ENCODE measurements at regions not wholly inside any gene's neighbourhood (a gene's known extent, or its start where the extent isn't known, plus 50 kb on each side); places are given as distances from the start of the nearest gene placed in this dataset.
A peak's percentile ranks its signal among the peaks of the same experiment; 100 is the strongest.

DNA sequence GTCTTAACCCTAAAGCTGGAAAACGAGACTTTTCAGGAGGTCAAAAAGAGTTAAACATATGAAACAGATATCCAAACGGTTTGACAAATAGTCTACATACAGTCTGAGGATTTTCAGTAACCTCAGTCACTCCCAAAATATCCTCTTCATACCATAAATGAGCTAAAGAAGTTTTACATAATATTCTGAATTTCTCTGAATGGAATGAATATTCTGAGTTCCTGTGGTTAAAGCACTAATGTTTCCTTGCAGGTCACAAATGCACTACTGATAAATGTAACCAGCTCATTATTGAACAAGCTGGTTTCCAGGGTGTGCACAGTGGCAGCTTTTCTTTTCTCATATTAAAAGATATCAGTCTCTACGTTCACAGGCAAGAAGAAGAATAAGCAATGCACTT is 137.4 kb upstream of the POU1F1 start:
- no peak for DNase-seq (ENCODE audit: low read depth)

DNA sequence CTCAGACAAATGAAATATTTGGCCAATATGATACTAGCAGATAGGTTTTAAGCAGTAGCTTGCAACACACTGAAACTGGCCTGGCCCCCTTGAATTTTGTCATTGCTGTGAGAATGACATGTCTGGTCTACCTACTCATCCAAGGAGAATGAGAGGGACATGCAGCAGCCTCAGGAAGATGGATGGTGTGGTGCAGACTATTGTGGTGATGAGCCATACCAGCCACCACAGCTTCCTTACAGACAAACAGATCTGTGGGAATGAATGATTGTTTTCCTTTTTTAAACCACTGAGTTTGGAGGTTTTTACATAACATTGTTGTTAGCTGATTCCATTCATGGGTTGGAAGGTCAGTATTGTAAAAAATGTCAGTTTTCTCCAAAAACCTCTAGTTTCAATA is 133.7 kb upstream of the POU1F1 start:
- no peak for DNase-seq (ENCODE audit: low read depth)

DNA sequence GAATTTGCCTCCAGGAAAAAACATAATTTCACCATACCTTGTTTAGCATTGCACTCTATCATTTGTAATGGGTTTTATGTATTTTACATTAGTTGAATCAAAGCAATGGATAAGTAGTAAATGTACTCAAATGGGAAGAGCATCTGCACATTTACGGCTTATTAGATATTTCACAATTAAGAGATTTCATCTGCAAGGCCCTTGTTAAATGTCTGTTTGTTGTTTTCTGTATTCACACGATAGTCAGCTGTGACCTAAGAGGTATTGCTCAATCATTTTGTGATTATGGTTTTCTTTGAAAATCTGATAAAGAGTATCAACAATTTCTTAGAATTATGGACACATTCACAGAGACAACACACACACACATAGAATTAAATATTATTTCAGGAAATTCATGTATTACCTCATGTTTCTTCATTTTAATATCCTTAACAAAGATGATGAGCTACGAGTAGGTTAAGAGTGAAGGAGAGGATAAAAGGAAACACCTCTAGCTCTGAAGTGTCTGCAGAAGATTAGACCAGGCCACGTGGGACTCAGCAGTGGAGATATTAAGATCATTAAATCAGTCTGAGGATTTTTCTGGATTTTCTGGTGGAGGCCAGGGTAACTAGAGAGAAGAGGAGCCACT is 121.9 kb upstream of the POU1F1 start:
- DNase-seq (ENCODE audit: low read depth): no peak

DNA sequence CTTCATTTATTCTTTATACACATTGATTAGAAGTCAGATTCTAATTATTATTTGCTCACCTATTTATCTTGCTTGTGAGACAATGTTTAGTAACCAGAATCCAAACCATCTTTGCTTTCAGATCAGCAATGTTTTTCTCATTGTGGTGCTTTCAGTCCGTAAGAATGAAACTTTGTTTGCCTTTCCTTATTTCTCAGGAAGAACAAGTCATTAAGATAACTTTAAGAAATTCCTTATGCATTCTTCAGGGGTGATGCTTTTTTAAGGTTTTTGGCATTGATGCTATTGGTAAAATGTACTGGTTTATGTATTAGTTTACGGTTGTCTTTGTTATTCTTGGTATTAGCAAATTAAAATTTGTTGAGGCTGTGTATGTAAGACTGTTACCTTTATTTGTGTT is 120.8 kb upstream of the POU1F1 start:
- DNase-seq (ENCODE audit: low read depth): no peak

DNA sequence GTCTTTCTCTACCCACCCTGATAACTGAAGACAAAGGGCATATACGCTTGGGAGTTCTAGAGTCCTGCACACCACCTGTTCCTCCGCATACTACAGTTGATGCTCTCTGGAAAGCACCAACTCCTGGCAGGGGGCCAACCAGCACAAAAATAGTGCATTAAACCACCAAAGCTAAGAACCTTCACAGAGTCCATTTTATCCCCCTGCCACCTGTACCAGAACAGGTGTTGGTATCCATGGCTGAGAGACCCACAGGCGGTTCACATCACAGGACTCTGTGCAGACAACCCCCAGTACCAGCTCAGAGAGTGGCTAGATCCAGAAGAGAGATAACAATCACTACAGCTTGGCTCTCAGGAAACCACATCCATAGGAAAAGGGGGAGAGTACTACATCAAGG is 114.4 kb upstream of the POU1F1 start:
- no peak for DNase-seq (ENCODE audit: low read depth)

DNA sequence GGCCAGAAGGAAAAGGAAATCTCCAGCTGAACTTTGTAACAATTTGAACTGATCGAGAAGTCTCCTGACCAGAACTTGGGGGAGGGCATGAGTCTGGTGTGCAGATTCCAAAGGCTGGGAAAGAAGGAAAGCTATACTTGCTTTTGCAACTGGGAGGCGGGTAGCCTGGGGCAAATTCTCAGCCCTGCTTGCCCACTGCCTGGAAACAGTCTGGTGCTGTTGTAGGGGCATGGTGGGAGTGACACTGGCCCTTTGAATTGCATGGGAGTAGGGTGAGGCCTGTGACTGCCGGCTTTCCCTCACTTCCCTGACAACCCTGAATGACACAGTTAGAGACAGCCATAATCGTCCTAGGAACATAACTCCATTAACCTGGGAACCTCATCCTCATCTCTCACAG is 114.0 kb upstream of the POU1F1 start:
- no peak for DNase-seq (ENCODE audit: low read depth)

DNA sequence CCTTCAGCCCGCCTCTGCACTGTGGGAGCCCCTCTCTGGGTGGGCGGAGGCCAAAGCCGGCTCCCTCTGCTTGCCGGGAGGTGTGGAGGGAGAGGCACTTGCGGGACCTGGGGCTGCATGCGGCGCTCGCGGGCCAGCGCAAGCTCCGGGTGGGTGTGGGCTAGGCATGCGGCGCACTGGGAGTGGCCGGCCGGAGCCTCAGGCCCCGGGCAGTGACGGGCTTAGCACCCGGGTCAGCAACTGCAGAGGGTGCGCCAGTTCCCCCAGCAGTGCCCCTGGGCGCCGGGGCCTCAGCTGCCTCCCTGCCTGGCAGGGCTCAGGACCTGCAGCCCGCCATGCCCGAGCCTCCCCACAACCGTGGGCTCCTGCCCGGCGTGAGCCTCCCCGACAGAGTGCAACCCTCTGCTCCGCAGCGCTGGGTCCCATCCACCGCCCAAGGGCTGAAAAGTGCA is 98.9 kb upstream of the POU1F1 start:
- no peak for DNase-seq (ENCODE audit: low read depth)

DNA sequence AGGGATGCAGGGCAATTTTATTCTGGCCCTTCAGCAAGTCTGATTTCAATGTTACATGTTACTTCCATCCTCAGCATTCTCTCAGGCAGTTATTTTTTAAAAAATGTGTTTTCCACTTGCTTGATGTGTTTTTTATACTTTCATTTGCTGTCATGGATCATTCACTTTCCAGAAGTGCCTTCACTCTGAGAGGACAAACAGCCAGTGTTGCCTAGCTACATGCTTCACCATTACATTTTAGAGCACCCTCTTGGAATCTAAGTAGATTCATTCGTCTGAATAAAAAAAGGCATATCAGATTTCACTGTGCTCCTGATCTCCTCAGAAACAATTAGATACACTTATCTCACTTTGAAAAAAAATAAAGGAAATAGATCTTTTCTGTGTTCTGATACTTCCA is 93.6 kb upstream of the POU1F1 start:
- no peak for DNase-seq (ENCODE audit: low read depth)

DNA sequence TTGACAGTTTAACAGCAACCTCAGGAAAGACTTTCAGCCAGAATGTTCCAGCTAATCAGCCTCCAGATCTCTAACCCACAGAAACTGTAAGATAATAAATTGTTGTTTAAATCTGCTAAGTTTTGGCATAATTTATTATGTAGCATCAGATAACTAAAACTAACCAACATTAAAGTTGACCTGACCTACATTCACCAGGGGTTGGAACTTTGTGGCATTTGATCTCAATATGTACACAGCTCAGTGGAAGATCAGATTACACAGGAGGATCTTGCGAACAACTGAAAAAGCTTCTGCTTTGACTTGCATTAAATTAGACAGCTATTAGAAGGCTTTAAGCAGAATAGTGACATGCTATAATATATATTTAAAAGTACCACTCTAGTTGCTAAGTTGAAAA is 91.4 kb upstream of the POU1F1 start:
- DNase-seq (ENCODE audit: low read depth): no peak

DNA sequence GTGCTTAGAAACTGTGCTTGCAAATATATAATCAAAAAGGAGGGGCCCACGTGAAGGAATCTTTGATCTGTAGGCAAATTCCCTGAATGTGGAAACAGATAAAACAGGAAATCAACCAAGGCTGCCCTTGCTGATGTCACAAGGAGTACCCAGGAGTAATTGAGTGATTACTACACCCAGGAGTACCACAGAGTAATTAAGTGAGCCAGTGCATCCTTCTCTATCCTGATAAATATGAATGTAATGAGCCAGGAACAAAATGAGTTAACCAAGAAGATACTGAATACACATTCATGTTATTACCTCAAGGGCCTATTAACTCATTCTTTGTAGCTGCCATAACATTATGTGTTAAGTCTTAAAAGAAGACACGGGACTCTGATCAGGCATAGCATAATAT is 87.3 kb upstream of the POU1F1 start:
- DNase-seq (ENCODE audit: low read depth): no peak

DNA sequence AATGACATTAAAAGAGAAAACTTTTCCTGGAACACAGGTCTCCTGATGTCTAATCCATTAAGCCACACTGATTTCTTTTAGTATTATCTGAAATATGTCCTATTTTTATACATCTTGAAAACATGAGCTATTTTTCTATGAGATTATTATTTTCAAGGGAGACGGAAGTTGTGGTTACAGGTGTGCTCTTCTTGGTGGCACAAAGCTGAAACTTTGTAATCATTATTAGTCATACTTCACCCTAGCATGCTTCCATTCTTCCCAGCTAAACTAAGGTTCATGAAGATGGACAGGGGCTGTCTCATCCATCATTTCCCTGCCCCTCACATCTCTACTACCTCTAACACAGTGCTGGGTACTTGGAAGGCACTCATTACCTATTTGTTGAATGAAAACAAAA is 85.6 kb upstream of the POU1F1 start:
- no peak for DNase-seq (ENCODE audit: low read depth)

DNA sequence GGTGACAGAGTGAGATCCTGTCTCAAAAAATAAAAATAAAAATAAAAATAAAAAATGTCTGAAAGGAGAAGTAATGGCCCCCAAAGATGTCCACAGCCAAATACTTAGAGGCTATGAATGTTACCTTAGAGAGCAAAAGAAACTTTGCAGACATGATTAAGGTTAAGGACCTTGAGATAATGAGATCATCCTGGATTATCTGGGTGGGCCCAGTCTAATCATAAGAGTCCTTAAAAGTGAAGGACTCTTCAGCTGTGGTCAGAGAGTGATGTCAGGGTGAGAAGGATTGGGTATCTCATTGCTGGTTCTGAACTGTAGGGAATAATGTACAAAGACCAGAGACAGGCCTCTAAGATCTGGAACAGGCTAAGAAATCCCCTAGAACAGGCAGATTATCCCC is 84.9 kb upstream of the POU1F1 start:
- no peak for DNase-seq (ENCODE audit: low read depth)

DNA sequence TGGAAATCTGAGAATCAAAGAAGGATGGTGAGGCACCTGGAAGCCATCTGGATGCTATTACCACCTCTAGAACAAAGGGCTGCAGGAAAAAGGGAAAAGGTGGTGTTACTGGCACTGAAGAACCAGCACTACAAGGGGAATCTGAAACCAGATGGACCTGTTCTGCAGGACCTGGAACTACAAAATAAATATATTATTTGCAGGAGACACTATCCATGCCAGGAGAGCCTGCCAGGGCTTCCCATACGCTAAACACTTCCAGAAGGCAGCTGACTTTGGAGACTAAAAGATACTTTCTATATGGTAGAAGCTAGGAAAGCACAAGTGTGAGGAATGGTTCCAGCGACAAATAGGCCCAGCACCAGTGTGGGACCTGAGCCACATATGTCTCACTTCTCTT is 83.4 kb upstream of the POU1F1 start:
- DNase-seq (ENCODE audit: low read depth): no peak

DNA sequence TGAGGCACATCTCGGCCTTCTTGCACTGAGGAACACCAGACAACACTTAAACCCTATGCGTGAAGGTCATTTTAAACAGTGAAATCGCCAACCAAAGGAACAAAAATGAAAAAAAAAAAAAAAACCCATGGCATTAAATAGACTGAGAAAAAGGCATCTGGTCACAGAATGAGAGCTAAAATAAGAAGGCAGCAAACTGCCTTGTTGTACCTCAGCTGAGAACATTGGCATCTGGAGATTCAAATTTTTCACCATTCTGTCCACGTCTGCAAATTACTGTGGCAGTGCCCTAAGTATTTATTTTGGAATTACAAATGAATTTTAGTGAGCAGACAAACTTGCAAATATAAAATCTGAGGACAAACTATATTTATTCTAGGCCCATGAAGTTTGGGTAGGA is 82.6 kb upstream of the POU1F1 start:
- no peak for DNase-seq (ENCODE audit: low read depth)

DNA sequence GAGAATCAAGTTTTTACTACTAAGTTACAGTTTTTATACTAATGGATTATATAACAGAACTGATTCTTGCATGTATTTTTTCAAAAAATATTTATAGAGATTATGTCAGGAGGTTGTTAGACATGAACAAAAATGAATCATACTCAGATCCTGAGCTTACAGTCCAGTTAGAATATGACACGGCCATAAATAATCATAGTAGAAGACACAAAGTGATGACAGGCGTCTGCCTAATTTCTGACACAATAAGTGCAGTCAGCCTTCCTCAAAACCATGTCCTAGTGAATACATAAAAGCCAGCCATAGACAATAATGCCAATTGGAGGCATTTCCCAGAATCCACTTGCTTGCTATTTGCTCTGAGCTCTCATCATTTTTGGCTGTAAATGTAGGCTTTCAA is 81.7 kb upstream of the POU1F1 start:
- DNase-seq (ENCODE audit: low read depth): no peak

DNA sequence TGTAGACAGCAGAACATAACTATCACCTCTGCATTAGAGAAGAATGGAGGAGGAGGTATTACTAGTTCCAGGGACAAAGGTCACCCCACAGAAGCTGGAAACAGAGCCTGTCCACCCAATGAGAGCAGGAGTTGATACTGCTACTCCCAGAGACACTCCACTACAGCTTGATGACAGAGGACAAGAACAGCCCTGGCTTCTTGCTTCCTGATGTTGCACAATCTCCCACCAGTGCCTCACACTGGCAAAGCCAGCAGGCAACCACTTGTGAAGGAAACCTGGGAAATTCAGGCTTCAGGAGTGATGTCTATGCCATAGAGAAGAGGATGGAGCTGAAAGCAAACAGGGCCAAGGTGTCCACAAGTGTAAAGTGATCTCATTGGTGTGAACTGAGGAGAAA is 78.0 kb upstream of the POU1F1 start:
- no peak for DNase-seq (ENCODE audit: low read depth)

DNA sequence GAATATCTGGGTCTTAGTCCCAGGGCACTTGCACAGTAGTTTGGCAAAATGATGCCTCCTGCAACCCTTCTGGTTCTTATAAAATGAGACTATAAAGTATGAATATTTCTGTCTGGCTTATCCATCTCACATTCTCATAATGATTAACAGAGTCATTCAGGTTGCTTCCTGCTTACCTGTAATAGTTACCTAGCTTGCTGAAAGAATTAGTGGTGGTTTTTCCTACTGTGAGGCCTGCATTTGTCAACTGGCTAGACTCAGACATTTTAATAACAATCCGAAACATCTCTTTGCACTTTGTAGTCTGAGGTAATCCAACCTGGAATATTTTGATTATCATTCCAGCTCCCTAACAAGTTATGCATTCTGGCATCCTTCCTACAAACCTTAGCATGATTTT is 75.6 kb upstream of the POU1F1 start:
- no peak for DNase-seq (ENCODE audit: low read depth)

DNA sequence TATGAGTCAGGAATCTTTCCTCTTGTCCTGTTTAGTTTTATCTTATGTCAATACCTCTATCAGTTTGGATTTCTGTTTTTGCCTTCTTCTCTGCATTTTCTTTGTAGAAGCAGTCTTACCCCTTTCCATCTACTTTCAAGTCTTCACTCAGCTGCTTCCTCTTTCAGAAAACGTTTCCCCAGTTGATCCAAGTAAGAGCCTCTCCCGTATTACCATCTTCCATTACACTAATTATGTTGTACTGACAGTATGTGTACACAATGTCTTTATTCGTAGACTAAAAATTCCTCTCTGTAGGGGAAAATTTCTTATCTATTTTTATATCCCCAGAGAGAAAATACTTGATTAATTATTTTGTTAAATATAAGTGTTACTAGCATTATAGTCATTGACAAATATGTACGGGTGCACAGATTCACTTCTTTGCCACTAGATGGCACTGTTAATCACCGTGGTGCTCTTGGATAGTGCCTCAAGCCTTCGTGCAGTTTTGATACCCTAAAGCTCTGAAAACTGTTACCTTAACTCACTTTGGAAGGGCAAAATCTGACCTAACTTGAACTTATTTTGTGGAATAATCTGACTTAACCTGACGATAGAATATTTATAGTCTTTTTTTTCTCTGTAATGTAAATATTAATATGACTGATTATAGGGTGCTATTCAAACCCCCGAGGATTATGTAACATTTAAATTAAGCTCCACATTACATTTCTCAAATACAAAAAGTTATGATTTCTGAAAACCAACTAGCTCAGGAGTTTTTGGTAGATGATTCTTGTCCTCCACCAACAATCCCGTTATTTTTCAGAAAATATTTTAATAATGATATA is 74.2 kb upstream of the POU1F1 start:
- DNase-seq (ENCODE audit: low read depth): peak; percentile 8

DNA sequence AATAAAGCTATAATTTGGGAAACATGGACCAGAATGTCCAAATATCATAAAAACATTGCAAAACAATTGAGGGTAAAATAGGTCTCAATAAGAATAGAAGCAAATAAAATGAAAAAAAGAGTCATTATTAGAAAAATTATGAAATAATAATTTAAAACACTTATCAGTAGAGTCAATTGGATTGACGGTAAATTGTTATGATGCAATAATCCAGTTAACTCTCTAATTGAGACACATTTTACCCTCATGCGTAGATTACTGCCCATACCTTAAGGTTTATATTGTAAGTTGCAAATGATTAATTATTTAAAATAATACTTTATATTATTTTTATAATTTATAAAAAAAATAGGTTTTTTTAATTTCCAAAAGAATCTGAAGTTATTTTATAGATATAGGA is 73.4 kb upstream of the POU1F1 start:
- DNase-seq (ENCODE audit: low read depth): no peak

DNA sequence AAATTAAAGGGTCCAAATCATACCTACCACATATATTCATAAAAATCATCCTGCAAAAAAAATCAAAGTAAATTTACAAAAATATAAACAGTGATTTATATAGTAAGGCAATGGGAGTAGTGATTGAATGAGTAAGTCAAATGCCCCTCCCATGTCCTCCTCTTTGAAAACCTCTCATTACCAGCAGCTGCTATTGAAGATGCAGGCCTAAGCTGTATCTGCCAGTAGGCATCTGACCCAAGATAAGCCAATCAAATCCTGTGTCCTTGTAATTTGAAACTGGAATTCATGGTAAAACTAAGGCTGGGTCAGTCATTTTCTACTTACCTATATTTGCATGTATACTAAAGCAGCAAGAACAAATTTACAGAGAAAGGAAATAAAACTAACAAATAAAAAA is 60.4 kb upstream of the POU1F1 start:
- no peak for DNase-seq (ENCODE audit: low read depth)

DNA sequence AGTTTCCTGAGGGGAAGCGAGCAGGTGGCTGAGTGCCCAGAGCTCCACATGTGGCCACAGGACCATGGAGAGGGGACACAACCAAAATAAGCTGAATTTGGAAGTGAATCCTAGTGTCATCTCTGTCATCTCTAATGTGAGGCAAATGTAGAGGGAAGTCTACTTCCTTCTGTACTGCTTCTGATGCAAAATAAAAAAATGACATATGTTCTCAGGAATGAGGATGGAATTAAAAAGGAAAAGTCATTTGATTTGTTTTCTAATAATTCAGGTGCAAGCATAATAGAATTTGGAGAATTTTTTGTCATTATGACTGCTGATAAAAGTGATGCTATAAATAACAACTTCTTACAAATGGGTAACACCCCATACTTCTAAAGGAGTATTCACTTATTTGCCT is 59.5 kb upstream of the POU1F1 start:
- no peak for DNase-seq (ENCODE audit: low read depth)

DNA sequence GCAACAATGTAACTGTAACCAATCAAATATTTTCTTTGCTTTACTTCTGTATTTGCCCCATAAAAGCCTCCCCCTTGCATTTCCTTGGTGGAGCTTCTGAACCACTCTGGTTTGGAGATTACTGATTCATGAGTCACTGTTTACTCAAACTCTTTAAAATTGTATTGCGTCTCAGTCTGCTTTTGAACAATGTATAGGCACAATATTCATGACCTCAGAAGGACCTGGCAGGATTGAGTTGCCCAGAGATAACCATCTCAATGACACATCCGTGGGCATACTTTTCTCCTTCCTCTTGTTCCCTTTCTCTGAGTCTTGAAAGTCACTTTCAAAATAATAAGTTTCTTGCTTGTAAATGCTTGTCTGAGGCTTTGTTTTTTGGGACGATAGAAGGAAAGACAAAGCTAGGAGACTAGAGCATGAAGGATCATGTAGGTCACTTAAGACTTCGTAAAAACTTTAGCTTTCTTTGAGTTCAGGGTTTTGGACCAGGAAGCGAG is 57.1 kb upstream of the POU1F1 start:
- DNase-seq (ENCODE audit: low read depth): no peak

DNA sequence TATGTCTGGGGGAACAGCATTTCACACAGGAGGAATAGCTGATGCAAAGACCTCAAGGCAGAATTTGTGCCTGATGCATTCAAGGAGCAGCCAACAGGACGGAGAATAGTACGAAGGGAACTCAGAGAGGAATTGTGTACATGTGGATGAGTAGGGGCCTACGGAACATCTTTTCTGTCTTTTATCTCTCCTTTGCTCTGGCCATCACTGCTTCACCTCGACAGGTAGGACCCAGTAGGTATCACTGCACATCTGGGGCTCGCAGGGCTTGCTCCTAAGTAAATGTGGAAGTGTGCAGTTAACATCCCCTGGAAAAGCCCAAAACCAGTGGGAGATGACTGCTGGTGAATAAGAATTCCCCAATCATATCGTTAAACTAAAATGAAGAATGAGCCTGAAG is 56.4 kb upstream of the POU1F1 start:
- DNase-seq (ENCODE audit: low read depth): no peak

DNA sequence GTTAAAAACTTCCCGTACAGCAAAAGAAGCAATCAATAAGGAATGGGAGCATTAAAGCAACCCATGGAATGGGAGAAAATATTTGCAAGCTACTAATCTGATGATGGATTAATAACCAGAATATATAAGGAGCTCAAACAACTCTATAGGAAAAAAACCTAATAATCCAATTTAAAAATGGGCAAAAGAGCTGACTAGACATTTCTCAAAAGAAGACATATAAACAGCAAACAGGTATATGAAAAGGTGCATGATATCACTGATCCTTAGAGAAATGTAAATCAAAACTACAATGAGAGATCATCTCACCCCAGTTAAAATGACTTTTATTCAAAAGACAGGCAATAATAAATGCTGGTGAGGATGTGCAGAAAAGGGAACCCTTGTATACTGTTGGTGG is 52.7 kb upstream of the POU1F1 start:
- DNase-seq (ENCODE audit: low read depth): no peak

Measured in stimulated activated CD8-positive, alpha-beta memory T cell treated with anti-CD3 and anti-CD28 coated beads, Interleukin-12 subunit alpha, Interleukin-12 subunit beta, amount 100 ng/mL, for 1 hour (primary cell).